GM21360 (cell line): ENCODE measurements at regions not wholly inside any gene's neighbourhood (a gene's known extent, or its start where the extent isn't known, plus 50 kb on each side); places are given as distances from the start of the nearest gene placed in this dataset.

Experiments used
- ATAC-seq: cut with Tn5 transposase; IDR thresholded peaks from one replicate; pipeline ENCODE4 v1.9.1; 2021; ENCODE audit warnings: mild to moderate bottlenecking, moderate library complexity; ENCODE audit not compliant: unreplicated experiment

GRCh38 chr18:60754413-60755009, 381.9 kb upstream of the MC4R start:
- no peak for ATAC-seq

GRCh38 chr18:60755134-60755533, 382.6 kb upstream of the MC4R start:
- no peak for ATAC-seq

GRCh38 chr18:60775978-60776377, 403.4 kb upstream of the MC4R start:
- ATAC-seq, result no peak

GRCh38 chr18:60784161-60784560, 411.6 kb upstream of the MC4R start:
- ATAC-seq, result no peak

- no peak for ATAC-seq
Observed at GRCh38 chr18:60794802-60795201, 422.2 kb upstream of the MC4R start.

- ATAC-seq, result no peak
Observed at GRCh38 chr18:60804415-60804814, 431.8 kb upstream of the MC4R start.

GRCh38 chr18:60809937-60810336, 437.4 kb upstream of the MC4R start:
- no peak for ATAC-seq

GRCh38 chr18:60812921-60813320, 440.3 kb upstream of the MC4R start:
- ATAC-seq, result no peak

- ATAC-seq, result no peak
Observed at GRCh38 chr18:60826346-60826745, 453.8 kb upstream of the MC4R start.

GRCh38 chr18:60831971-60832370, 459.4 kb upstream of the MC4R start:
- no peak for ATAC-seq

- no peak for ATAC-seq
Observed at GRCh38 chr18:60838677-60839076, 466.1 kb upstream of the MC4R start.

GRCh38 chr18:60846396-60846795, 473.8 kb upstream of the MC4R start:
- no peak for ATAC-seq

GRCh38 chr18:60847517-60847916, 474.9 kb upstream of the MC4R start:
- no peak for ATAC-seq

- ATAC-seq, result no peak
Observed at GRCh38 chr18:60861575-60861974, 471.7 kb upstream of the CDH20 start.

- ATAC-seq, result no peak
Observed at GRCh38 chr18:60862988-60863387, 470.2 kb upstream of the CDH20 start.

- ATAC-seq, result no peak
Observed at GRCh38 chr18:60865801-60866200, 467.4 kb upstream of the CDH20 start.

GRCh38 chr18:60870261-60871153, 462.7 kb upstream of the CDH20 start:
- no peak for ATAC-seq

- no peak for ATAC-seq
Observed at GRCh38 chr18:60872434-60872833, 460.8 kb upstream of the CDH20 start.

- no peak for ATAC-seq
Observed at GRCh38 chr18:60873708-60874107, 459.5 kb upstream of the CDH20 start.

GRCh38 chr18:60875957-60876507, 457.2 kb upstream of the CDH20 start:
- no peak for ATAC-seq

- ATAC-seq, result no peak
Observed at GRCh38 chr18:60880184-60880583, 453.0 kb upstream of the CDH20 start.

- ATAC-seq, result no peak
Observed at GRCh38 chr18:60883587-60883986, 449.6 kb upstream of the CDH20 start.
